Brain microvascular endothelial cell (primary cell): ENCODE measurements at regions not wholly inside any gene's neighbourhood (a gene's known extent, or its start where the extent isn't known, plus 50 kb on each side); places are given as distances from the start of the nearest gene placed in this dataset.

Source experiments
- DNase-seq: peaks from one replicate; pipeline ENCODE4 v3.0.0-alpha.2; 2020
- H3K27ac ChIP-seq: fragments of 250-450 bp; sonication (Bioruptor Pico); 2 replicates; pipeline ENCODE4 v1.5.1; 2020; ENCODE audit warnings: mild to moderate bottlenecking, moderate library complexity
- H3K27me3 ChIP-seq: fragments of 250-450 bp; sonication (Bioruptor Pico); replicated peaks from 2 replicates; pipeline ENCODE4 v1.5.1; 2020; ENCODE audit warnings: mild to moderate bottlenecking
- H3K36me3 ChIP-seq: fragments of 250-450 bp; sonication (Bioruptor Pico); replicated peaks from 2 replicates; pipeline ENCODE4 v1.5.1; 2020; ENCODE audit warnings: mild to moderate bottlenecking
- H3K4me3 ChIP-seq: 2 replicates; pipeline ENCODE4 v1.5.1; 2011; ENCODE audit warnings: low read depth, mild to moderate bottlenecking, control low read depth, low read length, moderate library complexity
- CTCF ChIP-seq: IDR thresholded peaks from 2 replicates; pipeline ENCODE4 v1.5.1; 2011; ENCODE audit warnings: low read depth, mild to moderate bottlenecking, moderate library complexity, low read length, control low read depth, inconsistent platforms; ENCODE audit errors: missing control alignments
- in situ Hi-C: cut with HindIII; loops from 2 replicates; pipeline ENCODE4 v1.10.0; 2017; ENCODE audit warnings: low sequenced_read_pairs, low pct_ligation_motif_present

- no peak for TF ChIP-seq CTCF
- Histone ChIP-seq H3K36me3 (no peaks in the 10 kb centered on the region), H3K27ac (peak overlapping the region; percentile 83), H3K27me3 (no peaks in the 10 kb centered on the region), H3K4me3 (no peak overlapping the region)
- in situ Hi-C loops, result no loop called here
- DNase-seq, result peak; percentile 93
Measured at GRCh38 chr2:195561116-195561921, 95.7 kb upstream of the SLC39A10 start.

- no peaks in the 10 kb centered on the region for H3K27me3 ChIP-seq
- no peak for TF ChIP-seq CTCF
- H3K4me3 ChIP-seq, result no peak overlapping the region
- H3K36me3 ChIP-seq, result no peaks in the 10 kb centered on the region
- peak overlapping the region; percentile 71 for H3K27ac ChIP-seq
- no peak for DNase-seq
- in situ Hi-C loops, result no loop called here
Measured at GRCh38 chr2:195560209-195560895, 96.7 kb upstream of the SLC39A10 start.

DNA sequence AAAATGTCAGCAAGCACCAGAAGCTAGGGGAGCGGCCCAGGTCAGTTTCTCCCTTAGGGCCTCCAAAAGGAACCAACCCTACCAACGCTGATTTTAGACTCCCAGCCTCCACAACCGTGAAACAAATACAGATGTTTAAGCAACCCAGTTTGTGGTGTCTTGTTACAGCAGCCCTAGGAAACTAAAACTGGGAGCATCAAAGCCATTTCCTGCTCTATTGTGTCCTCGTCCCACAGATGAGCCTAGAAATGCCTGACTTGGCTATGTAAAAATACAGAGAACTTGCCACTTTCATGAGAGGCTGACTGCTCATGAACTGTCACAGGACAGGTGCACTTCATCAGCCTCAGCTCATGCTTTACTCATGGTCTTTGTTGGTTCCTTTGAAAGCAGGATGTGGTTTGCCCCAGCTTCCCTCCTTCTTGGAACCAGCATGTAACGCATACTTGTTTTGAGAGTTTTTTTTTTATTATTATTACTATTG, 97.6 kb upstream of the SLC39A10 start:
- H3K27ac ChIP-seq, result peak overlapping the region; percentile 22
- no peaks in the 10 kb centered on the region for H3K27me3 ChIP-seq
- no peak for TF ChIP-seq CTCF
- no peak overlapping the region for H3K4me3 ChIP-seq
- H3K36me3 ChIP-seq, result no peaks in the 10 kb centered on the region
- DNase-seq, result peak; percentile 74
- in situ Hi-C loops, result no loop called here

- in situ Hi-C loops, result no loop called here
- no peak overlapping the region for H3K27ac ChIP-seq
- no peak for DNase-seq
- no peaks in the 10 kb centered on the region for H3K27me3 ChIP-seq
- no peak for TF ChIP-seq CTCF
- no peak overlapping the region for H3K4me3 ChIP-seq
- no peaks in the 10 kb centered on the region for H3K36me3 ChIP-seq
Measured at GRCh38 chr2:195555971-195556370, 101.1 kb upstream of the SLC39A10 start.

DNA sequence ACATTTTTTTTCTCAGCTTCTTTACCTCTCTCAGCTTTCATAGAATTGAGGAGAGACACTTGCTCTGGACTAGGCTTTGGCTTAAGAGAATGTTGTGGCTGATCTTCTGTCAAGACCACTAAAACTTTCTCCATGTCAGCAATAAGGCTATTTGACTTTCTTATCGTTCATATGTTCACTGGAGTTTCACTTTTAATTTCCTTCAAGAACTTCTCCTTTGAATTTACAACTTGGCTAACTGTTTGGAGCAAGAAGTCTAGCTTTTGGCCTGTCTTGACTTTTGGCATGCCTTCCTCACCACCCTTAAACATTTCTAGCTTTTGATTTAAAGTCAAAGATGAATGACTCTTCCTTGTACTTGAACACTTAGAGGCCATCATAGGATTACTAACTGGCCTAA, 104.4 kb upstream of the SLC39A10 start:
- no peaks in the 10 kb centered on the region for H3K27me3 ChIP-seq
- no peak for TF ChIP-seq CTCF
- no peak overlapping the region for H3K4me3 ChIP-seq
- DNase-seq, result no peak
- in situ Hi-C loops, result no loop called here
- no peaks in the 10 kb centered on the region for H3K36me3 ChIP-seq
- H3K27ac ChIP-seq, result no peak overlapping the region
